ENCODE measurements at regions not wholly inside any gene's neighbourhood (a gene's known extent, or its start where the extent isn't known, plus 50 kb on each side); places are given as distances from the start of the nearest gene placed in this dataset.

- no peak overlapping the region for H3K27ac Mint-ChIP-seq (ENCODE audit: unreplicated experiment)
- no peak for DNase-seq
- no peak overlapping the region for H3K4me3 Mint-ChIP-seq (ENCODE audit: low read depth, unreplicated experiment)
- no peaks in the 10 kb centered on the region for H3K36me3 Mint-ChIP-seq (ENCODE audit: insufficient read depth, unreplicated experiment)
- no peaks in the 10 kb centered on the region for H3K27me3 Mint-ChIP-seq (ENCODE audit: unreplicated experiment)
- CTCF ChIA-PET: no interaction called here
- peaks cover 24% of the 10 kb centered on the region for H3K4me1 Mint-ChIP-seq (ENCODE audit: low read depth, unreplicated experiment)
- TF ChIP-seq, protein P1, sequence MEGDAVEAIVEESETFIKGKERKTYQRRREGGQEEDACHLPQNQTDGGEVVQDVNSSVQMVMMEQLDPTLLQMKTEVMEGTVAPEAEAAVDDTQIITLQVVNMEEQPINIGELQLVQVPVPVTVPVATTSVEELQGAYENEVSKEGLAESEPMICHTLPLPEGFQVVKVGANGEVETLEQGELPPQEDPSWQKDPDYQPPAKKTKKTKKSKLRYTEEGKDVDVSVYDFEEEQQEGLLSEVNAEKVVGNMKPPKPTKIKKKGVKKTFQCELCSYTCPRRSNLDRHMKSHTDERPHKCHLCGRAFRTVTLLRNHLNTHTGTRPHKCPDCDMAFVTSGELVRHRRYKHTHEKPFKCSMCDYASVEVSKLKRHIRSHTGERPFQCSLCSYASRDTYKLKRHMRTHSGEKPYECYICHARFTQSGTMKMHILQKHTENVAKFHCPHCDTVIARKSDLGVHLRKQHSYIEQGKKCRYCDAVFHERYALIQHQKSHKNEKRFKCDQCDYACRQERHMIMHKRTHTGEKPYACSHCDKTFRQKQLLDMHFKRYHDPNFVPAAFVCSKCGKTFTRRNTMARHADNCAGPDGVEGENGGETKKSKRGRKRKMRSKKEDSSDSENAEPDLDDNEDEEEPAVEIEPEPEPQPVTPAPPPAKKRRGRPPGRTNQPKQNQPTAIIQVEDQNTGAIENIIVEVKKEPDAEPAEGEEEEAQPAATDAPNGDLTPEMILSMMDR (IDR thresholded peaks at IDR 0.05; ENCODE audit: unreplicated experiment): no peak
- intact Hi-C loops (cut with micrococcal nuclease; ENCODE audit: unreplicated experiment): loop anchor here (5.0 to 10.0 kb wide), 3 partner anchors 99 to 269 kb away; no protein-coding TSS in a partner anchor
- no TSS peak for BruUV-seq (replicated peaks)
- H3K9me3 Mint-ChIP-seq (ENCODE audit: low read depth, unreplicated experiment): no peaks in the 10 kb centered on the region
Observed at GRCh38 chr6:133648581-133648980, 240.3 kb upstream of the TCF21 start.

GRCh38 chr6:133671376-133671775 lies 217.5 kb upstream of the TCF21 start:
- H3K27ac Mint-ChIP-seq (ENCODE audit: unreplicated experiment): no peak overlapping the region
- intact Hi-C loops (cut with micrococcal nuclease; ENCODE audit: unreplicated experiment): no loop called here
- CTCF ChIA-PET: no interaction called here

DNA sequence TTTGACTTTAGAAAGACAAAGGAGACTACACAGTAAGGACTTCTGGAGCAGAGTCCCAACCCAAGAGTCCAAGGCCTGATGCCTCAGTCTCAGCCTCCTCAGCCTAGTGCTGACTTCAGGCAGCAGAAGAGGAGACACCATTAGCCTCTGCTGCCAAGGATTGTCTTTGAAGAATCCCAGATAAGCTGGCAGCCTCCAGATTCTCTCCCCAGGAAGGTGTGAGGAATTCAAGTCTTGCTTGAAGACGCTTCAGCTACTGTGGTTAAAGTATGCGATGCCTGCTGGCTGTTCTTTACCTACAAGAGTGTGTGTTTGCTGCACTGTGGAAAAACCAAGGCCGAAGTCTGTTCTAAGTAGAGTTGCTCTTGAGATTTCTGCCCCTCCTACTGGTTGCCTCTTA lies 215.9 kb upstream of the TCF21 start:
- Mint-ChIP-seq H3K36me3 (ENCODE audit: insufficient read depth, unreplicated experiment) (no peaks in the 10 kb centered on the region), H3K27me3 (ENCODE audit: unreplicated experiment) (no peaks in the 10 kb centered on the region), H3K27ac (ENCODE audit: unreplicated experiment) (no peak overlapping the region), H3K4me1 (ENCODE audit: low read depth, unreplicated experiment) (no peaks in the 10 kb centered on the region), H3K9me3 (ENCODE audit: low read depth, unreplicated experiment) (no peaks in the 10 kb centered on the region), H3K4me3 (ENCODE audit: low read depth, unreplicated experiment) (no peak overlapping the region)
- CTCF ChIA-PET: no interaction called here
- TF ChIP-seq, protein P1 (IDR thresholded peaks at IDR 0.05; ENCODE audit: unreplicated experiment): no peak
- BruUV-seq (replicated peaks): no TSS peak
- DNase-seq: no peak
- intact Hi-C loops (cut with micrococcal nuclease; ENCODE audit: unreplicated experiment): no loop called here

More at GRCh38 chr6:133671376-133671775, 217.5 kb upstream of the TCF21 start:
- H3K4me3 Mint-ChIP-seq (ENCODE audit: low read depth, unreplicated experiment): no peak overlapping the region
- H3K27me3 Mint-ChIP-seq (ENCODE audit: unreplicated experiment): no peaks in the 10 kb centered on the region
- TF ChIP-seq, protein P1 (IDR thresholded peaks at IDR 0.05; ENCODE audit: unreplicated experiment): no peak
- H3K36me3 Mint-ChIP-seq (ENCODE audit: insufficient read depth, unreplicated experiment): no peaks in the 10 kb centered on the region
- no peak for DNase-seq
- BruUV-seq (replicated peaks): no TSS peak
- H3K4me1 Mint-ChIP-seq (ENCODE audit: low read depth, unreplicated experiment): no peaks in the 10 kb centered on the region
- no peaks in the 10 kb centered on the region for H3K9me3 Mint-ChIP-seq (ENCODE audit: low read depth, unreplicated experiment)

- H3K4me1 Mint-ChIP-seq (ENCODE audit: low read depth, unreplicated experiment): no peaks in the 10 kb centered on the region
- no peak overlapping the region for H3K4me3 Mint-ChIP-seq (ENCODE audit: low read depth, unreplicated experiment)
- H3K27me3 Mint-ChIP-seq (ENCODE audit: unreplicated experiment): no peaks in the 10 kb centered on the region
- CTCF ChIA-PET: no interaction called here
- intact Hi-C loops (cut with micrococcal nuclease; ENCODE audit: unreplicated experiment): no loop called here
- TF ChIP-seq, protein P1 (IDR thresholded peaks at IDR 0.05; ENCODE audit: unreplicated experiment): no peak
- H3K27ac Mint-ChIP-seq (ENCODE audit: unreplicated experiment): no peak overlapping the region
- no peaks in the 10 kb centered on the region for H3K36me3 Mint-ChIP-seq (ENCODE audit: insufficient read depth, unreplicated experiment)
- DNase-seq: no peak
- no TSS peak for BruUV-seq (replicated peaks)
- no peaks in the 10 kb centered on the region for H3K9me3 Mint-ChIP-seq (ENCODE audit: low read depth, unreplicated experiment)
Observed at GRCh38 chr6:133674661-133675060, 214.3 kb upstream of the TCF21 start.

All from Calu3 (cell line).